HCT116 (cell line): ENCODE measurements at regions not wholly inside any gene's neighbourhood (a gene's known extent, or its start where the extent isn't known, plus 50 kb on each side); places are given as distances from the start of the nearest gene placed in this dataset.

Source experiments
- ATAC-seq: fragments of 200-7000 bp; cut with Tn5 transposase; 2 replicates; pipeline ENCODE4 v1.9.1; 2020; ENCODE audit warnings: mild to moderate bottlenecking, moderate library complexity
- BruUV-seq: library from RNA; stranded (reverse); fragments of 400-500 nt; replicated peaks from 2 replicates; lab custom pipeline; 2021; lab: Mats Ljungman, UMichigan
- CTCF ChIA-PET: fragments of 300-600 bp; sonication (Branson Sonifier 250); formaldehyde crosslinking; loops from one replicate; lab custom pipeline; 2021; ENCODE audit warnings: antibody characterized with exemption; lab: Charles Lee
- POLR2A ChIA-PET: fragments of 300-600, 350-600 bp; sonication (Branson Sonifier 250); formaldehyde crosslinking; loops from one replicate; lab custom pipeline; 2021; ENCODE audit warnings: antibody characterized with exemption; lab: Charles Lee
- RAD21 ChIA-PET, 2 experiments: fragments of 300-600 bp; sonication (Branson Sonifier 250); formaldehyde crosslinking; loops; one replicate each; lab custom pipeline; 2023; ENCODE audit warnings: low total read pairs in 2 of 2; ENCODE audit not compliant: uncharacterized antibody in 2 of 2, unreplicated experiment in 2 of 2, low non-redundant PET in 1 of 2; lab: Charles Lee
- DNase-seq: peaks from one replicate; pipeline ENCODE4 v3.0.0-alpha.2; 2010; ENCODE audit warnings: low read depth, low spot score
- H2AFZ ChIP-seq: fragments of 200-600 bp; shearing (Covaris generic), sonication (generic); 2 replicates; pipeline ENCODE4 v1.6.1; 2017; ENCODE audit warnings: low read depth, mixed run types, mixed read lengths, antibody characterized with exemption, low read length; ENCODE audit not compliant: poor library complexity, severe bottlenecking
- H3K27ac ChIP-seq: 2 replicates; pipeline ENCODE4 v1.5.1; 2012; ENCODE audit warnings: low read depth, low read length
- H3K27me3 ChIP-seq: fragments of 200-600 bp; sonication (generic); 2 replicates; pipeline ENCODE4 v1.6.1; 2016; ENCODE audit warnings: mixed run types, low read length, mixed read lengths; ENCODE audit not compliant: insufficient read depth
- H3K36me3 ChIP-seq, 2 experiments: fragments of 200-500 bp in 1 of 2; fragments of 200-600 bp in 1 of 2; sonication (Bioruptor generic) in 1 of 2; sonication (generic) in 1 of 2; 2 replicates each; pipeline versions ENCODE4 v1.5.1 to v1.6.1; 2014 to 2016; ENCODE audit warnings: low read length in 2 of 2, inconsistent platforms in 1 of 2, mixed read lengths in 1 of 2, mixed run types in 1 of 2; ENCODE audit not compliant: insufficient read depth in 2 of 2, control insufficient read depth in 1 of 2
- H3K4me1 ChIP-seq, 2 experiments: fragments of 200-600 bp in 1 of 2; sonication (generic) in 1 of 2; 2 replicates each; pipeline versions ENCODE4 v1.5.1 to v1.6.1; 2012 to 2017; ENCODE audit warnings: low read length in 2 of 2, inconsistent platforms in 1 of 2, mild to moderate bottlenecking in 1 of 2, mixed read lengths in 1 of 2, mixed run types in 1 of 2, moderate library complexity in 1 of 2; ENCODE audit not compliant: insufficient read depth in 2 of 2, control insufficient read depth in 1 of 2
- H3K4me2 ChIP-seq: fragments of 200-600 bp; sonication (generic); 2 replicates; pipeline ENCODE4 v1.6.1; 2017; ENCODE audit warnings: mixed run types, low read length, mixed read lengths
- H3K4me3 ChIP-seq, 2 experiments: fragments of 200-600 bp in 1 of 2; sonication (generic) in 1 of 2; replicated peaks in 1 of 2; 2 replicates each; pipeline ENCODE4 v1.5.1; 2011 to 2016; ENCODE audit warnings: low read length in 2 of 2, control low read depth in 1 of 2, low read depth in 1 of 2, mild to moderate bottlenecking in 1 of 2, mixed read lengths in 1 of 2, mixed run types in 1 of 2
- H3K79me2 ChIP-seq: fragments of 200-600 bp; sonication (generic); 2 replicates; pipeline ENCODE4 v1.6.1; 2017; ENCODE audit warnings: mild to moderate bottlenecking, mixed run types, low read length, moderate library complexity, mixed read lengths; ENCODE audit not compliant: insufficient read depth
- H3K9ac ChIP-seq: fragments of 200-600 bp; sonication (generic); 2 replicates; pipeline ENCODE4 v1.6.1; 2016; ENCODE audit warnings: low read length, mixed read lengths
- H3K9me2 ChIP-seq: fragments of 200-600 bp; sonication (generic), shearing (Covaris generic); 2 replicates; pipeline ENCODE4 v1.6.1; 2017; ENCODE audit warnings: mixed run types, mild to moderate bottlenecking, moderate library complexity; ENCODE audit not compliant: insufficient read depth
- H3K9me3 ChIP-seq, 2 experiments: fragments of 200-500 bp in 1 of 2; fragments of 200-600 bp in 1 of 2; sonication (Bioruptor generic) in 1 of 2; sonication (generic) in 1 of 2; 2 replicates each; pipeline ENCODE4 v1.6.1; 2014 to 2017; ENCODE audit warnings: low read length in 2 of 2, mixed read lengths in 2 of 2, inconsistent platforms in 1 of 2, low read depth in 1 of 2, mild to moderate bottlenecking in 1 of 2, mixed run types in 1 of 2, moderate library complexity in 1 of 2; ENCODE audit not compliant: control insufficient read depth in 1 of 2, insufficient read depth in 1 of 2
- H4K20me1 ChIP-seq: fragments of 200-600 bp; sonication (generic), shearing (Covaris generic); 2 replicates; pipeline ENCODE4 v1.6.1; 2017; ENCODE audit warnings: mixed run types, mild to moderate bottlenecking, moderate library complexity; ENCODE audit not compliant: insufficient read depth
- CBX3 ChIP-seq: IDR thresholded peaks from 2 replicates; pipeline ENCODE4 v1.6.1; 2012; ENCODE audit warnings: low read depth
- ELF1 ChIP-seq: IDR thresholded peaks from 2 replicates; pipeline ENCODE4 v1.6.1; 2012; ENCODE audit warnings: low read depth, borderline replicate concordance
- POLR2A ChIP-seq: IDR thresholded peaks from 2 replicates; pipeline ENCODE4 v1.7.0; 2011; ENCODE audit warnings: borderline replicate concordance; ENCODE audit not compliant: insufficient read depth, insufficient read length; ENCODE audit errors: extremely low read depth
- POLR2AphosphoS5 ChIP-seq: IDR thresholded peaks from 2 replicates; pipeline ENCODE4 v1.6.1; 2011; ENCODE audit warnings: mild to moderate bottlenecking, low read depth, low read length, moderate library complexity
- SIN3A ChIP-seq: IDR thresholded peaks from 2 replicates; pipeline ENCODE4 v1.6.1; 2012; ENCODE audit warnings: low read depth
- SRF ChIP-seq: IDR thresholded peaks from 2 replicates; pipeline ENCODE4 v1.6.1; 2012; ENCODE audit warnings: low read depth
- YY1 ChIP-seq: IDR thresholded peaks from 2 replicates; pipeline ENCODE4 v1.6.1; 2011; ENCODE audit warnings: low read length, low read depth, moderate library complexity, mild to moderate bottlenecking; ENCODE audit not compliant: insufficient replicate concordance; ENCODE audit errors: extremely low read depth
- intact Hi-C: fragments of 100-400 bp; cut with micrococcal nuclease; formaldehyde crosslinking; loops from 2 replicates; pipeline ENCODE4 v1.10.0; 2022
- TF ChIP-seq, protein P1 (sequence below): IDR thresholded peaks from 2 replicates; pipeline ENCODE4 v1.6.1; 2011; ENCODE audit warnings: mild to moderate bottlenecking, low read length, moderate library complexity; ENCODE audit not compliant: insufficient replicate concordance; ENCODE audit errors: extremely low read depth
- TF ChIP-seq, protein P2 (sequence below), 3 experiments: fragments of 200-600 bp in 1 of 3; sonication (generic) in 1 of 3; IDR thresholded peaks in 2 of 3; conservative IDR thresholded peaks in 1 of 3; 2 replicates each; pipeline ENCODE4 v1.5.1; 2012 to 2017; ENCODE audit warnings: low read depth in 2 of 3, low read length in 2 of 3, antibody characterized with exemption in 1 of 3, borderline replicate concordance in 1 of 3, control low read depth in 1 of 3, mild to moderate bottlenecking in 1 of 3, mixed read lengths in 1 of 3, mixed run types in 1 of 3, moderate library complexity in 1 of 3; ENCODE audit not compliant: insufficient read depth in 1 of 3
- TF ChIP-seq, protein P3 (sequence below): IDR thresholded peaks from 2 replicates; pipeline ENCODE4 v1.6.1; 2012; ENCODE audit warnings: low read depth
- TF ChIP-seq, protein P4 (sequence below): IDR thresholded peaks from 2 replicates; pipeline ENCODE4 v1.6.1; 2012

DNA sequence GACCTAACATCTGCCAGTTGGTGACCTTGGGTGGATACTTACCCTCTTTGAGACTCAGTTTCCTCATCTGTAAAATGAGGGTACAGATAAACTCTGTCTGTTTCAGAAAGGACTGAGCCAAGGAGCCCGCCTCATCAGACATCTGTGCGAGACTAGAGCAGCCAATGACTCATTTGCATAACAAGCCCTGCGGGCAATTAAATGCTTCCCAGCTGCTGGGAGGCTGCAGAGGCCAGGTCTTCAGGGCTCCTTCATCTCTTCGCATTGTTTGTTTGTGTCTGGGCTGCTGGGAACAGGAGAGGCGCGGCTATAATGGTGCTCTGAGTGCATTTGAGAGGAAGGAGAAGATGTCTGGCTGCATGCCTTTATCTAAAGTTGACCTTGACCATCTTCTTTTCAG is 85.0 kb downstream of the ADRA2C start:
- CTCF ChIA-PET = no interaction called here

More for the DNA sequence above, 85.0 kb downstream of the ADRA2C start:
- POLR2A ChIA-PET = no interaction called here
- peaks cover 23% of the 10 kb centered on the region for H3K27me3 ChIP-seq
- no peak for TF ChIP-seq POLR2A
- TF ChIP-seq, protein P1, sequence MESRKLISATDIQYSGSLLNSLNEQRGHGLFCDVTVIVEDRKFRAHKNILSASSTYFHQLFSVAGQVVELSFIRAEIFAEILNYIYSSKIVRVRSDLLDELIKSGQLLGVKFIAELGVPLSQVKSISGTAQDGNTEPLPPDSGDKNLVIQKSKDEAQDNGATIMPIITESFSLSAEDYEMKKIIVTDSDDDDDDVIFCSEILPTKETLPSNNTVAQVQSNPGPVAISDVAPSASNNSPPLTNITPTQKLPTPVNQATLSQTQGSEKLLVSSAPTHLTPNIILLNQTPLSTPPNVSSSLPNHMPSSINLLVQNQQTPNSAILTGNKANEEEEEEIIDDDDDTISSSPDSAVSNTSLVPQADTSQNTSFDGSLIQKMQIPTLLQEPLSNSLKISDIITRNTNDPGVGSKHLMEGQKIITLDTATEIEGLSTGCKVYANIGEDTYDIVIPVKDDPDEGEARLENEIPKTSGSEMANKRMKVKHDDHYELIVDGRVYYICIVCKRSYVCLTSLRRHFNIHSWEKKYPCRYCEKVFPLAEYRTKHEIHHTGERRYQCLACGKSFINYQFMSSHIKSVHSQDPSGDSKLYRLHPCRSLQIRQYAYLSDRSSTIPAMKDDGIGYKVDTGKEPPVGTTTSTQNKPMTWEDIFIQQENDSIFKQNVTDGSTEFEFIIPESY = no peak
- TF ChIP-seq, protein P2, sequence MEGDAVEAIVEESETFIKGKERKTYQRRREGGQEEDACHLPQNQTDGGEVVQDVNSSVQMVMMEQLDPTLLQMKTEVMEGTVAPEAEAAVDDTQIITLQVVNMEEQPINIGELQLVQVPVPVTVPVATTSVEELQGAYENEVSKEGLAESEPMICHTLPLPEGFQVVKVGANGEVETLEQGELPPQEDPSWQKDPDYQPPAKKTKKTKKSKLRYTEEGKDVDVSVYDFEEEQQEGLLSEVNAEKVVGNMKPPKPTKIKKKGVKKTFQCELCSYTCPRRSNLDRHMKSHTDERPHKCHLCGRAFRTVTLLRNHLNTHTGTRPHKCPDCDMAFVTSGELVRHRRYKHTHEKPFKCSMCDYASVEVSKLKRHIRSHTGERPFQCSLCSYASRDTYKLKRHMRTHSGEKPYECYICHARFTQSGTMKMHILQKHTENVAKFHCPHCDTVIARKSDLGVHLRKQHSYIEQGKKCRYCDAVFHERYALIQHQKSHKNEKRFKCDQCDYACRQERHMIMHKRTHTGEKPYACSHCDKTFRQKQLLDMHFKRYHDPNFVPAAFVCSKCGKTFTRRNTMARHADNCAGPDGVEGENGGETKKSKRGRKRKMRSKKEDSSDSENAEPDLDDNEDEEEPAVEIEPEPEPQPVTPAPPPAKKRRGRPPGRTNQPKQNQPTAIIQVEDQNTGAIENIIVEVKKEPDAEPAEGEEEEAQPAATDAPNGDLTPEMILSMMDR (IDR thresholded peaks at IDR 0.05 in 2 of 3, conservative IDR thresholded peaks at IDR 0.05 in 1 of 3; ENCODE audit: borderline replicate concordance in 1 of 3, insufficient read depth in 1 of 3, low read depth in 2 of 3, low read length in 2 of 3) = no peak
- no peak for TF ChIP-seq ELF1
- TF ChIP-seq, protein P3, sequence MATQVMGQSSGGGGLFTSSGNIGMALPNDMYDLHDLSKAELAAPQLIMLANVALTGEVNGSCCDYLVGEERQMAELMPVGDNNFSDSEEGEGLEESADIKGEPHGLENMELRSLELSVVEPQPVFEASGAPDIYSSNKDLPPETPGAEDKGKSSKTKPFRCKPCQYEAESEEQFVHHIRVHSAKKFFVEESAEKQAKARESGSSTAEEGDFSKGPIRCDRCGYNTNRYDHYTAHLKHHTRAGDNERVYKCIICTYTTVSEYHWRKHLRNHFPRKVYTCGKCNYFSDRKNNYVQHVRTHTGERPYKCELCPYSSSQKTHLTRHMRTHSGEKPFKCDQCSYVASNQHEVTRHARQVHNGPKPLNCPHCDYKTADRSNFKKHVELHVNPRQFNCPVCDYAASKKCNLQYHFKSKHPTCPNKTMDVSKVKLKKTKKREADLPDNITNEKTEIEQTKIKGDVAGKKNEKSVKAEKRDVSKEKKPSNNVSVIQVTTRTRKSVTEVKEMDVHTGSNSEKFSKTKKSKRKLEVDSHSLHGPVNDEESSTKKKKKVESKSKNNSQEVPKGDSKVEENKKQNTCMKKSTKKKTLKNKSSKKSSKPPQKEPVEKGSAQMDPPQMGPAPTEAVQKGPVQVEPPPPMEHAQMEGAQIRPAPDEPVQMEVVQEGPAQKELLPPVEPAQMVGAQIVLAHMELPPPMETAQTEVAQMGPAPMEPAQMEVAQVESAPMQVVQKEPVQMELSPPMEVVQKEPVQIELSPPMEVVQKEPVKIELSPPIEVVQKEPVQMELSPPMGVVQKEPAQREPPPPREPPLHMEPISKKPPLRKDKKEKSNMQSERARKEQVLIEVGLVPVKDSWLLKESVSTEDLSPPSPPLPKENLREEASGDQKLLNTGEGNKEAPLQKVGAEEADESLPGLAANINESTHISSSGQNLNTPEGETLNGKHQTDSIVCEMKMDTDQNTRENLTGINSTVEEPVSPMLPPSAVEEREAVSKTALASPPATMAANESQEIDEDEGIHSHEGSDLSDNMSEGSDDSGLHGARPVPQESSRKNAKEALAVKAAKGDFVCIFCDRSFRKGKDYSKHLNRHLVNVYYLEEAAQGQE = no peak
- TF ChIP-seq SIN3A = no peak
- no peak for TF ChIP-seq YY1
- TF ChIP-seq SRF = no peak
- no peak for TF ChIP-seq CBX3
- no peak for TF ChIP-seq POLR2AphosphoS5
- TF ChIP-seq, protein P4, sequence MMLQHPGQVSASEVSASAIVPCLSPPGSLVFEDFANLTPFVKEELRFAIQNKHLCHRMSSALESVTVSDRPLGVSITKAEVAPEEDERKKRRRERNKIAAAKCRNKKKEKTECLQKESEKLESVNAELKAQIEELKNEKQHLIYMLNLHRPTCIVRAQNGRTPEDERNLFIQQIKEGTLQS = no peak
- intact Hi-C loops = no loop called here
- no peaks in the 10 kb centered on the region for H3K36me3 ChIP-seq
- H4K20me1 ChIP-seq = no peaks in the 10 kb centered on the region
- RAD21 ChIA-PET = no interaction called here
- no peaks in the 10 kb centered on the region for H3K9me3 ChIP-seq
- H3K9ac ChIP-seq = no peak overlapping the region
- peaks cover 0 to 3% of the 10 kb centered on the region in 2 experiments; a peak in 1 of 4 replicates for H3K4me1 ChIP-seq
- H3K27ac ChIP-seq = no peak overlapping the region
- ATAC-seq (no peak), DNase-seq (no peak)
- no peaks in the 10 kb centered on the region for H3K9me2 ChIP-seq
- H3K4me3 ChIP-seq = no peak overlapping the region
- H3K4me2 ChIP-seq = no peak overlapping the region
- no TSS peak for BruUV-seq
- H3K79me2 ChIP-seq = no peaks in the 10 kb centered on the region
- no peak overlapping the region for H2AFZ ChIP-seq
